Natural killer cell (primary cell): ENCODE measurements at regions not wholly inside any gene's neighbourhood (a gene's known extent, or its start where the extent isn't known, plus 50 kb on each side); places are given as distances from the start of the nearest gene placed in this dataset.

Experiments used
- ATAC-seq, 3 donors: fragments of 150-1000 bp in 2 of 3; fragments of 200-7000 bp in 1 of 3; cut with Tn5 transposase; 1 replicate in 1 of 3; 2 replicates in 2 of 3; pipeline ENCODE4 v1.10.0; 2021; ENCODE audit warnings: mild to moderate bottlenecking in 2 of 3, moderate library complexity in 2 of 3
- DNase-seq, 2 donors: peaks; one replicate each; pipeline versions ENCODE4 v3.0.0 to v3.0.0-alpha.2; 2013 to 2021; ENCODE audit warnings: mixed read lengths in 1 of 2
- H3K27ac ChIP-seq: one replicate; pipeline ENCODE4 v1.5.1; 2013; ENCODE audit warnings: mild to moderate bottlenecking, low read length
- H3K27me3 ChIP-seq: one replicate; pipeline ENCODE4 v1.6.1; 2013; ENCODE audit warnings: low read length; ENCODE audit not compliant: control insufficient read depth, insufficient read depth
- H3K36me3 ChIP-seq: one replicate; pipeline ENCODE4 v1.6.1; 2013; ENCODE audit warnings: low read length; ENCODE audit not compliant: control insufficient read depth, insufficient read depth
- H3K4me1 ChIP-seq: one replicate; pipeline ENCODE4 v1.6.1; 2013; ENCODE audit warnings: low read length; ENCODE audit not compliant: control insufficient read depth, insufficient read depth
- H3K4me3 ChIP-seq: one replicate; pipeline ENCODE4 v1.5.1; 2013; ENCODE audit warnings: low read length
- H3K9me3 ChIP-seq: one replicate; pipeline ENCODE4 v1.6.1; 2013; ENCODE audit warnings: low read length; ENCODE audit not compliant: control insufficient read depth, insufficient read depth
- H3K27ac Mint-ChIP-seq, 2 donors: one replicate each; pipeline ENCODE4 v1.8.0; 2022; ENCODE audit warnings: mild to moderate bottlenecking in 2 of 2, mixed read lengths in 2 of 2, moderate library complexity in 1 of 2
- H3K27me3 Mint-ChIP-seq, 2 donors: one replicate each; pipeline ENCODE4 v1.8.0; 2022; ENCODE audit warnings: low read depth in 2 of 2, mixed read lengths in 2 of 2
- H3K36me3 Mint-ChIP-seq: one replicate; pipeline ENCODE4 v1.8.0; 2022; ENCODE audit warnings: mixed read lengths
- H3K4me1 Mint-ChIP-seq, 2 donors: one replicate each; pipeline ENCODE4 v1.8.0; 2022; ENCODE audit warnings: mixed read lengths in 2 of 2
- H3K4me3 Mint-ChIP-seq: one replicate; pipeline ENCODE4 v1.8.0; 2022; ENCODE audit warnings: mild to moderate bottlenecking, moderate library complexity, mixed read lengths
- H3K9me3 Mint-ChIP-seq, 2 donors: one replicate each; pipeline ENCODE4 v1.8.0; 2022; ENCODE audit warnings: mixed read lengths in 2 of 2
- WGBS: methylation state at CpG from one replicate; pipeline ENCODE4 v1.1.7; 2013; ENCODE audit warnings: missing lambda C conversion rate; ENCODE audit not compliant: insufficient coverage; 5-methylcytosine and 5-hydroxymethylcytosine counted together
- intact Hi-C: fragments of 100-400 bp; cut with micrococcal nuclease; formaldehyde crosslinking; loops from one replicate; pipeline ENCODE4 v1.14.2; 2022
- TF ChIP-seq, protein P1 (sequence below): fragments of 200-600 bp; IDR thresholded peaks from one replicate; pipeline ENCODE4 v1.8.0; 2022; ENCODE audit warnings: antibody characterized with exemption

DNA sequence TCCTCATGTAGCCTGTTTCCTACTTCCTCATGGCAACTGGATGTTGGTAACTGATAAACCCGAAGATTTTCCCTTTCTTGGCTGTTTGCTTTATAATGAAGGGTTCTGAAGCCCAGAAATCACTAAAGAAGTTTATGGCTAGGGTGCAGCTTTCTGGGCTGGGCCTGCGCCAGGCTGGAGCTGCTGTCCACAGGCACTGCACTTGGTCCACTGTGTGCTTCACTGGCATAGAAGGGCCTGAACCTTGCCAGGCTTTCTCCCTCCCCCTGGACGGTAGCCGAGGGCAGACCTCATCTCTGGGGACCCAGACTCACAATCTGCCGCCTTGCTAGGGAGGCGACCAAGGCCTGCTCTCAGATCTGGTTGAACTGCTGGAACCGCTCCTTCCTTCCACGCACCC lies 133.3 kb upstream of the SPRED2 start:
- Histone ChIP-seq H3K4me1 (peaks cover 7% of the 10 kb centered on the region), H3K9me3 (no peaks in the 10 kb centered on the region), H3K27ac (no peak overlapping the region), H3K4me3 (no peak overlapping the region), H3K36me3 (no peaks in the 10 kb centered on the region), H3K27me3 (no peaks in the 10 kb centered on the region)
- H3K27ac Mint-ChIP-seq = no peak overlapping the region
- H3K27me3 Mint-ChIP-seq = peaks cover 0 to 9% of the 10 kb centered on the region in 2 donors
- H3K36me3 Mint-ChIP-seq = no peaks in the 10 kb centered on the region
- no peaks in the 10 kb centered on the region for H3K9me3 Mint-ChIP-seq
- TF ChIP-seq, protein P1, sequence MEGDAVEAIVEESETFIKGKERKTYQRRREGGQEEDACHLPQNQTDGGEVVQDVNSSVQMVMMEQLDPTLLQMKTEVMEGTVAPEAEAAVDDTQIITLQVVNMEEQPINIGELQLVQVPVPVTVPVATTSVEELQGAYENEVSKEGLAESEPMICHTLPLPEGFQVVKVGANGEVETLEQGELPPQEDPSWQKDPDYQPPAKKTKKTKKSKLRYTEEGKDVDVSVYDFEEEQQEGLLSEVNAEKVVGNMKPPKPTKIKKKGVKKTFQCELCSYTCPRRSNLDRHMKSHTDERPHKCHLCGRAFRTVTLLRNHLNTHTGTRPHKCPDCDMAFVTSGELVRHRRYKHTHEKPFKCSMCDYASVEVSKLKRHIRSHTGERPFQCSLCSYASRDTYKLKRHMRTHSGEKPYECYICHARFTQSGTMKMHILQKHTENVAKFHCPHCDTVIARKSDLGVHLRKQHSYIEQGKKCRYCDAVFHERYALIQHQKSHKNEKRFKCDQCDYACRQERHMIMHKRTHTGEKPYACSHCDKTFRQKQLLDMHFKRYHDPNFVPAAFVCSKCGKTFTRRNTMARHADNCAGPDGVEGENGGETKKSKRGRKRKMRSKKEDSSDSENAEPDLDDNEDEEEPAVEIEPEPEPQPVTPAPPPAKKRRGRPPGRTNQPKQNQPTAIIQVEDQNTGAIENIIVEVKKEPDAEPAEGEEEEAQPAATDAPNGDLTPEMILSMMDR = no peak
- no peak for DNase-seq
- WGBS = 95% methylated on average over 8 of the region's 8 CpGs
- H3K4me3 Mint-ChIP-seq = no peak overlapping the region
- intact Hi-C loops = no loop called here
- H3K4me1 Mint-ChIP-seq = peaks cover 0 to 10% of the 10 kb centered on the region in 2 donors
- no peak for ATAC-seq

DNA sequence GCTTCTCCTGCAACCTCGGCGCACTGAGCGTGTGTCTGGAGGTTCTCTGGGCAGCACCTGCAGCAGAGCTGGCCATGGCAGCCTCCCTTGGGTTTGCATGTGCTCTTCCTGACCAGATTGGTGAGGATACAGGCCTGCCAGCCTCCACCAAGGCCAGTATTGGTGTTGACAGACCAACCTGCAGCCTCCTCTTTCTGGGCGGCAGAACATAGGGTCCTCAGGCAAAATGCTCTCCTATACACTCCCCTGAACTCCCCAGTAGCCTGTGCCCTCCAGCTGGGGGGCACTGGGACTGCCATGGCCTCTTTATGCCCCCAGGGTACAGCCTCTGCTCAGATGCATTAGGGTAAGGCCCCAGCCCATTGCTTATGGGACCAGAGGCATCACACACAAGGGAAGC lies 131.9 kb upstream of the SPRED2 start:
- H3K9me3 Mint-ChIP-seq = no peaks in the 10 kb centered on the region
- WGBS = 92% methylated on average over 4 of the region's 4 CpGs
- Histone ChIP-seq H3K9me3 (no peaks in the 10 kb centered on the region), H3K27ac (no peak overlapping the region), H3K4me1 (peaks cover 7% of the 10 kb centered on the region), H3K4me3 (no peak overlapping the region), H3K27me3 (no peaks in the 10 kb centered on the region), H3K36me3 (no peaks in the 10 kb centered on the region)
- H3K36me3 Mint-ChIP-seq = no peaks in the 10 kb centered on the region
- peaks cover 0 to 5% of the 10 kb centered on the region in 2 donors for H3K27me3 Mint-ChIP-seq
- no peak overlapping the region for H3K27ac Mint-ChIP-seq
- DNase-seq (no peak), ATAC-seq (no peak)
- no peak overlapping the region for H3K4me3 Mint-ChIP-seq
- TF ChIP-seq, protein P1 = no peak
- peaks cover 0 to 10% of the 10 kb centered on the region in 2 donors for H3K4me1 Mint-ChIP-seq
- intact Hi-C loops = no loop called here

DNA sequence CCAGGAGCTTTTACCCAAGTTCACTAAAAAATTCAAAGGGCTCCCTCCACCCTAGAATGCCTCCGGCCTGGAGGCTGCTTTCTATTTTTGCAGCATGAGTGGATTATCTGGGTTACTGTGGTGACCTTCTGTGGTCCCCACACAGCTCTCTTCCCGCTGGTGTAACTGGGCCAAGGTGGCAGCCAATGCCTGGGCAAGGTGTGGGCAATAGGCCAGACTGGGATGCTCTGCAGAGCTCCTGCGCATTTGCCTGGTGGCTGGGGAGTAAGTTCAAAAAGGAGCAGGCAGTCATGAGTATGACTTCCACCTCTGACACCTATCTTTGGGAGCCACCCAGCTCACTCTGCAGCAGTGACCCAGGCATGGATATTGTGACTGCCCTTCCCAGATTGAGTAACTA lies 130.5 kb upstream of the SPRED2 start:
- Mint-ChIP-seq H3K27me3 (peaks cover 0 to 5% of the 10 kb centered on the region in 2 donors), H3K9me3 (no peaks in the 10 kb centered on the region), H3K27ac (no peak overlapping the region), H3K4me1 (peaks cover 0 to 10% of the 10 kb centered on the region in 2 donors), H3K4me3 (no peak overlapping the region), H3K36me3 (no peaks in the 10 kb centered on the region)
- intact Hi-C loops = no loop called here
- 73% methylated on average over 3 of the region's 3 CpGs for WGBS
- Histone ChIP-seq H3K27ac (no peak overlapping the region), H3K27me3 (no peaks in the 10 kb centered on the region), H3K4me3 (no peak overlapping the region), H3K4me1 (peaks cover 7% of the 10 kb centered on the region), H3K9me3 (no peaks in the 10 kb centered on the region), H3K36me3 (no peaks in the 10 kb centered on the region)
- ATAC-seq (no peak), DNase-seq (no peak)
- TF ChIP-seq, protein P1 = no peak

DNA sequence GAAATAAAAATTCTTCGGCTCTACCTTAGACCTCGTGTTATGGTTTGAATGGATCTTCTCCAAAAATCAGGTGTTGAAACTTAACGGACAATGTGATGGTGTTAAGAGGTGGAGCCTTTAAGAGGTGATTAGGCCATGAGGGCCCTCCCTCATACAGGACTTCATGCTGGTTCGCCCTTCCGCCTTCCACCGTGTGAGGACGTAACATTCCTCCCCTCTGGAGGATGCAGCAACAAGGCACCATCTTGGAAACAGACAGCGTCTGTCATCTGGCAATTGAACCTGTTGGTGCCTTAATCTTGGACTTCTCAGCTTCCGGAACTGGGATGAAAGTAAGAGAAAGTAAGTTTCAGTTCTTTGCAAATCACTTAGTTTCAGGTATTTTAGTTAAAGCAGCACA lies 126.3 kb upstream of the SPRED2 start:
- intact Hi-C loops = no loop called here
- no peaks in the 10 kb centered on the region for H3K27me3 ChIP-seq
- peaks cover 8% of the 10 kb centered on the region for H3K4me1 ChIP-seq
- no peak for DNase-seq
- no peak overlapping the region for H3K27ac Mint-ChIP-seq
- no peaks in the 10 kb centered on the region for H3K9me3 ChIP-seq
- H3K4me1 Mint-ChIP-seq = peaks cover 0 to 10% of the 10 kb centered on the region in 2 donors
- H3K27ac ChIP-seq = no peak overlapping the region
- H3K9me3 Mint-ChIP-seq = no peaks in the 10 kb centered on the region
- no peak for ATAC-seq
- TF ChIP-seq, protein P1 = no peak
- no peak overlapping the region for H3K4me3 ChIP-seq
- H3K4me3 Mint-ChIP-seq = no peak overlapping the region
- peaks cover 0 to 10% of the 10 kb centered on the region in 2 donors for H3K27me3 Mint-ChIP-seq
- no peaks in the 10 kb centered on the region for H3K36me3 Mint-ChIP-seq
- H3K36me3 ChIP-seq = no peaks in the 10 kb centered on the region
- WGBS = 69% methylated on average over 9 of the region's 9 CpGs
